ENCODE measurements at regions not wholly inside any gene's neighbourhood (a gene's known extent, or its start where the extent isn't known, plus 50 kb on each side); places are given as distances from the start of the nearest gene placed in this dataset.

DNA sequence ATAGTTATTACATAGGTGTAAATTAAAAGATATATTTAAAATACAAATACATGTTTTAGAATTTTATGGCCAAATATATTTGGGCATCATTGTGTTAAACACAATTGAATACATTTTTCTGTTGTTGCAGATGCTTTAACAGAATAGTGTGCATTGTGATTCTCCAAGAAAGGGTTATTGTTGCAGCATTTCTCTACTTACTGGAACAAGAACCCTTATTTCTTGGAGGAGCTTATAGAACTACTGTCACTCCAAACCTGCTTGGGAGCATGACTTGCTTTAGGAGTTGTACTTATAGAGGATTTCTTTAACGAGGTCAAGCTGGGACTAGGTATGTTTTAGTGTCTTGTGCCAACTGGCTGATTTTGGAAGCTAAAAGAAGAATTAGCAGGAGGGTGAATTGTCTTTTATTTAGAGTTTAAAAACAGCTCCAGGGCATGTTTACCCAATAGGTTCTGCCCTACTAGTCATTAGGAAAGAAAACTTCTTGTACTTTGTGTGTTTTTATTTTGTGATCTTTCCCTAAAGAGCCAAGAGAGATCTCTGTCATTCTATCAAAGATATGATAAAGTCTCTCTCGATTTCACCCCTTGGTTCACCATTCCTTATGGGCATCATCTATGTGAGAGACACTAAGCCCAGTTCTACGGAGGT is 279.8 kb upstream of the SALL1 start:
- no peaks in the 10 kb centered on the region for H3K4me1 Mint-ChIP-seq (ENCODE audit: low read depth)
- no peaks in the 10 kb centered on the region for H3K36me3 Mint-ChIP-seq (ENCODE audit: insufficient read depth)
- DNase-seq (no peak), ATAC-seq (no peak)
- H3K4me3 Mint-ChIP-seq, result no peak overlapping the region
- peaks cover 18% of the 10 kb centered on the region for H3K9me3 Mint-ChIP-seq
- no peaks in the 10 kb centered on the region for H3K27me3 Mint-ChIP-seq (ENCODE audit: low read depth)

DNA sequence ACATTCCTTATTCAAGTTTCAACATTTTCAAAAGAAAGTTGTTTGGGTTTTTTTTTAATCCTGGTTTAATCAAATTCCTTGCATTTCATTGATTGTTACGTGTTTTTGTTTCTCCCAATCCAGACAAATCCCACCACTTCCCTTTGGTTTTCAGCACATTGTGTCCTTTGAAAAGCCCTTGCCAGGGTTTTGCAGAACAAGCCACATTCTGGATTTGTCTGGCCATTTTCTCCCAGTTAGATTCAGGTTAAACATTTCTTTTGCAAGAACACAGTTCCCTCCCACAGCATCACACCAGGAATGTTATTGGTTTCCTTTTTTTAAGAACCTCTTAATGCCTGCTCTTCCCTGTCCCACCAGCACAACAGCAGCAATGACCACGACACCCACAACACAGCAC is 278.0 kb upstream of the SALL1 start:
- DNase-seq, result no peak
- H3K27me3 Mint-ChIP-seq (ENCODE audit: low read depth), result no peaks in the 10 kb centered on the region
- H3K36me3 Mint-ChIP-seq (ENCODE audit: insufficient read depth), result no peaks in the 10 kb centered on the region
- no peak overlapping the region for H3K4me3 Mint-ChIP-seq
- no peak for ATAC-seq
- H3K9me3 Mint-ChIP-seq, result peaks cover 18% of the 10 kb centered on the region
- no peaks in the 10 kb centered on the region for H3K4me1 Mint-ChIP-seq (ENCODE audit: low read depth)

DNA sequence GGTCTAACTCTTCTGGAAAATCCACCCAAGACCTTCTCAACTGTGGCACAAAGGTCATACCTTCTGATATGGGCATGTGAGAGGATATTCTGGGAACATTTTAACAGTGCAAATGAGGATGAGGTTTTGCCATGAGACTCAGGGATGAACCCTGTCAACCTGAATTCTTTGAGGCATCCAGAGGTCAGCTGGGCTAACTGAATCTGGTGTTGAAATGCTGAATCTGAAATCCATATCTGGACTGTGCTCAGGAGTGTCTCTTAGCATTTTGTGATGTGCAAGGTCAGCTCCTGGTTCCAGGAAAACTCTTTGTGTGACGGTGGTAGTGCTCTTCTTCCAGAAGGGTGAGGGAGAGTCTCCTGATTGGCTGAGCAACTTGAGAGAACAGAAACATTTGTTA is 276.0 kb upstream of the SALL1 start:
- ATAC-seq (no peak), DNase-seq (no peak)
- Mint-ChIP-seq H3K27me3 (ENCODE audit: low read depth) (no peaks in the 10 kb centered on the region), H3K4me3 (no peak overlapping the region), H3K9me3 (peaks cover 18% of the 10 kb centered on the region), H3K36me3 (ENCODE audit: insufficient read depth) (no peaks in the 10 kb centered on the region), H3K4me1 (ENCODE audit: low read depth) (no peaks in the 10 kb centered on the region)

DNA sequence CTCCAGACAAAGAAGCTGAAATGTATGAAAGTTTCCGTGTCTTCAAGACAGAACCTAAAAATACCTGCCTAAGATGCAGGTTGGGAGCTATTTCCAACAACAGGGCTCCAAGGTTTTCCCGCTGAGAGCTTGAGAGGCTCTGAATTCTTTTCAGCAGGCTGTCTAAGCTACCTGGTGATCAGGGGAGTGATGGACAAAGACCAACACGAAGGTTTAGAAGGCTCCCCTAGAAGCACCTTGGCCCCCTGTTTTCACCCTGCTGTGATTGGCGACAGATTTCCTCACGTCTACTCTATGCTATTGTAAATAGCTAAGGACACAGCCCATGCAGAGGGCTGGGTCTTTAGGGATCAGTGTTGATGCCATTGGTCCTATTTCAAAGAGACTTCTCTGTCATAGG is 275.2 kb upstream of the SALL1 start:
- DNase-seq (no peak), ATAC-seq (no peak)
- Mint-ChIP-seq H3K36me3 (ENCODE audit: insufficient read depth) (no peaks in the 10 kb centered on the region), H3K27me3 (ENCODE audit: low read depth) (no peaks in the 10 kb centered on the region), H3K9me3 (peaks cover 13% of the 10 kb centered on the region), H3K4me3 (no peak overlapping the region), H3K4me1 (ENCODE audit: low read depth) (no peaks in the 10 kb centered on the region)

DNA sequence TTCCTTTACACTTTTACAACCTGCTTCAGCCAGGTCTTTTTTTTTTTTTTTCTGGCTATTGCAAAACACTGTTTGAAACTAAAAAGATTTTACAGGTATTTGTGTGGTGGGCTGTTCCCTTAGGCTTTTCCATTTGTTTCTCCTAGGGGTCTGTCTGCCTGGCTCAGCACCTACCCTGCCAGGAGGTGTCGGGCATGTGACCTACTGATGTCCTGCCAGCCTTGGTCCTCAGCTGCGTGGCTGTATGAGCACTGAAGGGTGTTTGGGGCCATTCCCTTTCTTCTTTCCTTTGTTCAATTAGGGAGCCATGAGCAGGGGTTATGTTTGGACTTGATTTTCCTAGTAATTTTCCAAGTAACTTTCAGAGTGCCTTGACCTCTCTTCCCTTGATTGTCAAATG is 269.2 kb upstream of the SALL1 start:
- ATAC-seq, result no peak
- no peaks in the 10 kb centered on the region for H3K27me3 Mint-ChIP-seq (ENCODE audit: low read depth)
- no peaks in the 10 kb centered on the region for H3K4me1 Mint-ChIP-seq (ENCODE audit: low read depth)
- no peak for DNase-seq
- no peaks in the 10 kb centered on the region for H3K36me3 Mint-ChIP-seq (ENCODE audit: insufficient read depth)
- peaks cover 3% of the 10 kb centered on the region for H3K9me3 Mint-ChIP-seq
- no peak overlapping the region for H3K4me3 Mint-ChIP-seq

DNA sequence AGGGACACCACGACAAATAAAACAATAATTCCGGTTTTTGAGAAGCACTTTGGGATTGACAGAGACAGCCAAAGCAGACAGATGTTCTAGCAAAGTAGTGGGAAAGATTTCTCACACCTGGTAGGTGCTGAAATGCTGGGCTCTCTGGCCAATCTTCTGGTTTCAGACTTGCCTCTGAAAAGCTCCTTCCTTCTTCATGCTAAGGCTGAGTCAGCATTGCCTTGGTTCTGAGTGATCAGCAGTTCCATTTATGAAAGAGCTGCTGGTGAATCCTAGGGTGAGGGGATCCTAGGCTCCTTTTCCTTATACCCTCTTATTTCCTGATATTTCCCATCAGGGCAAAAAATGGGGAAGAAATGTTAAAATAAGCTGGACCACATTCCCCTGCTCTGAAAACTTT is 268.7 kb upstream of the SALL1 start:
- ATAC-seq (no peak), DNase-seq (no peak)
- Mint-ChIP-seq H3K9me3 (peaks cover 3% of the 10 kb centered on the region), H3K4me3 (no peak overlapping the region), H3K36me3 (ENCODE audit: insufficient read depth) (no peaks in the 10 kb centered on the region), H3K4me1 (ENCODE audit: low read depth) (no peaks in the 10 kb centered on the region), H3K27me3 (ENCODE audit: low read depth) (no peaks in the 10 kb centered on the region)

DNA sequence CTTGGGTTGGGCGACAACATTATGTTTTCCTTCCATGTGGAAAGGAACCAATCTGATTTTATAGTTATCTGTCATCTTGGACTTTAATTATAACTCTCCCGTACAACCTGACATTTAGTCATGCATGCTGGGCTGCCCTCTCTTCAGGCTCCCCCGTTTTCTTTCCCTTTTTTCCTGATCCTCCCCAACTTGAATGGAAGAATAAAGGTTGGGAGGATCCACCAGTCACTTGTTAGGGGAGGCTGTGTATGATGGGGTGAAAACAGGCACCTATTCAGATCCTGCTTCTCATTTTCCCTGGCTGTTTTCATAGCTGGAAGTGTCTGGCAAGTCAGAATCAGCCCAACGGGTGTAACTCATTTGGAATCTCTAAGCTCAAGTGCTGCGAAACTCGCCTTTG is 267.2 kb upstream of the SALL1 start:
- Mint-ChIP-seq H3K36me3 (ENCODE audit: insufficient read depth) (no peaks in the 10 kb centered on the region), H3K4me1 (ENCODE audit: low read depth) (no peaks in the 10 kb centered on the region), H3K27me3 (ENCODE audit: low read depth) (no peaks in the 10 kb centered on the region), H3K4me3 (no peak overlapping the region), H3K9me3 (peaks cover 3% of the 10 kb centered on the region)
- ATAC-seq (no peak), DNase-seq (no peak)

DNA sequence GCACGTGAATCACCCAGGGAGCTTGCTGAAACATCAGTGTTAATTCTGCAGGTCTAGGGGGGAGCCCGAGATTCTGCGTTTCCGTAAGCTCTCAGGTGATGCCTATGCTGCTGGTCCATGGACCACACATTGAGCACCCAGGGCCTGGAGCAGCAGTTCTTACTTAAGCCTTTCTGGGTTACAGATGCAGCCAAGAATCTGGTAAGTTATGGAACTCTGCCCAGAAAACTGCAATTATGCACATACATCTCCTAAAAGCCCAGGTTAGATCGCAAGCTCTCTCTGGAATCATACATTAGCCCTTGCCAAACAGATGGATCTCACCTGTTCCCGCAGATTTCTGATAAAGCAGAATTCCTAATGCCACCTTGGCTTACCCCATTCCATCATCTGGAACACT is 265.9 kb upstream of the SALL1 start:
- no peak for ATAC-seq
- no peak for DNase-seq
- Mint-ChIP-seq H3K9me3 (peaks cover 13% of the 10 kb centered on the region), H3K4me3 (no peak overlapping the region), H3K4me1 (ENCODE audit: low read depth) (no peaks in the 10 kb centered on the region), H3K36me3 (ENCODE audit: insufficient read depth) (no peaks in the 10 kb centered on the region), H3K27me3 (ENCODE audit: low read depth) (no peaks in the 10 kb centered on the region)

DNA sequence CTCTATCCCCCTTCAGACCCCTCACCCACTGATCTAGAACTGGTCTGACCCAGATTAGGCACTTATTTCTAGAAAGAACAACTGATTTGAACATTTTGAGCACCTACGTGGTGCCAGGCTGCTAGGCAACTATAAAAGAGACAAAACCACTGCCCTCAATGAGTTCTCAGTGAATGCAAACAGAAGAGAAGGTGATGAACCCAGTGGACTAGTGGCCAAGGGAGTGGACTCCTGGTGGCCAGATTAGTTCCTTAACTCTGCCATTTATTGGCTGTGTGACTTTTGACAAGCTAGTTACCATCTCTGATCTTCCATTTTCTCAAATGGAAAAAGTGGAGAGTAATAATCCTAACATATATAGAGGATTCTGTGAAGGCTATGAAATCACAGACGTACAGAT is 259.1 kb upstream of the SALL1 start:
- H3K4me1 Mint-ChIP-seq (ENCODE audit: low read depth), result no peaks in the 10 kb centered on the region
- no peak overlapping the region for H3K4me3 Mint-ChIP-seq
- peaks cover 17% of the 10 kb centered on the region for H3K9me3 Mint-ChIP-seq
- H3K36me3 Mint-ChIP-seq (ENCODE audit: insufficient read depth), result no peaks in the 10 kb centered on the region
- H3K27me3 Mint-ChIP-seq (ENCODE audit: low read depth), result no peaks in the 10 kb centered on the region
- ATAC-seq (no peak), DNase-seq (no peak)

DNA sequence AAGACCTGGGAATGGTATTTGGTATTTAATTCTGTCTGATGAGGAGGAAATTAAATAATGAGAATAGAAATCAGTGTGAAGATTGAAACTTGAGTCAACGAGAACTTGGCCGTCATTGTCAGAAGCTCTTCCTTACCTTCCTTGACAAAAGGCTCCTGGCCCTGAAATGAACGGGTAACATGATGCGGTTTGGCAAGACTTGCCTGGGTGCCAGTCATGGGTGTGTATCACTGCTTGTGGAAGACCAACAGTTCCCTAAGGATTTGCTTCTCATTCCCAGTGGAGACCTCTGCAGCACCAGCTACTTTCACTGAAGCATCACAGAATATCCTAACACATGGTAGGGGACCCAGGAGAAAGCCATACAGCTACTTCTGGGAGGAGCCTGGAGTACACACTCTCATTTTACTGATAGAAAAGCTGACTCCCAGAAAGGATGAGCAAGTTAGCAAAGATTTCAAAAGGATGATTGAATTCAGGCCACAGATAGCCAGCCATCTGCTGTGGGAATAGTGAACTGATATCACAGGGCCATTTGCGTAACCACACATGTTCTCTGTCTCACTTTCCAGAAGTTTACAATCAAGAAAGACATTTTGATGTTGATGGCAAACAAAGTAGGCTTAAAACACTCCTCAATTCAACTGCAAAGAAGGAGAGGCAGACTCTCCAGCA is 258.1 kb upstream of the SALL1 start:
- no peaks in the 10 kb centered on the region for H3K27me3 Mint-ChIP-seq (ENCODE audit: low read depth)

DNA sequence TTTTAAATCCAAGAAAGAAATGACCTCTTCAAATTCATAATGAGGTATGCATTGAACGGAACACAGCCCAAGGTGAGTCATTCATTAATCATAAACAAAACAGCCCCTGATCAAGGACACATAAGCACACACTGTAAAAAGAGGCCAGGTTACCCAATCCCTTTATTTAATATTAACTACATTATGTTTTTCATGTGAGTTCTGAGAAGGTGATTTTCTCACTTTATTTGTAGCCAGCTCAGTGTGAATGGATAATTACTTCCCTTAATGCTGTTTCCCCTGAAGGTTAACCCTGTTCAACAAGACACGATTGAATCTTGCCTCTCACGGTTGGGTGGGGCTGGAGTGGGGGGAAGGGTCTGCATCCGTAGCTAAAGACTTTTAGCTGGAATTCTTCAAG is 257.3 kb upstream of the SALL1 start:
- H3K27me3 Mint-ChIP-seq (ENCODE audit: low read depth), result no peaks in the 10 kb centered on the region
- ATAC-seq (no peak), DNase-seq (no peak)
- H3K4me3 Mint-ChIP-seq, result no peak overlapping the region
- H3K36me3 Mint-ChIP-seq (ENCODE audit: insufficient read depth), result no peaks in the 10 kb centered on the region
- no peaks in the 10 kb centered on the region for H3K4me1 Mint-ChIP-seq (ENCODE audit: low read depth)
- peaks cover 22% of the 10 kb centered on the region for H3K9me3 Mint-ChIP-seq

More for the DNA sequence above, 258.1 kb upstream of the SALL1 start:
- H3K9me3 Mint-ChIP-seq, result peaks cover 20% of the 10 kb centered on the region
- H3K4me1 Mint-ChIP-seq (ENCODE audit: low read depth), result no peaks in the 10 kb centered on the region
- H3K36me3 Mint-ChIP-seq (ENCODE audit: insufficient read depth), result no peaks in the 10 kb centered on the region
- DNase-seq, result no peak
- ATAC-seq, result no peak
- H3K4me3 Mint-ChIP-seq, result no peak overlapping the region

DNA sequence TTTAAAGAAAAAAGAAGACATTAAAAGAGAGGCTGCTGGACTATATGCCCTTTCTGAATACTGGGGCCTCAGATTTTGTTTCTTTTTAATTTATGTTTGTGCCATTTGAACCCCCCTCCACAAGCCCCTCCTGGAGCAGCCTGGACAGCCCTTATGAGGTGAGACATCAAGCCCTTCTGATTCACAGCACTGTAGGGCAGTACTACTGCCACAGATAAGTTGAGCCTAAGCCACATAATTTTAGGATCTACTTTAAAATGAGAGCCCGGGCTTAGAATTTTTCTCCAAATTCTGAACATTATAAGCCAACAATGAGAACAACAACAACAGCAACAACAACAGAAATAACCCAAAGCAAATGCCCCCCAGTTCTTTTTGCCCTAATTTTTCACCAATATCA is 256.9 kb upstream of the SALL1 start:
- H3K4me1 Mint-ChIP-seq (ENCODE audit: low read depth), result no peaks in the 10 kb centered on the region
- H3K4me3 Mint-ChIP-seq, result no peak overlapping the region
- peaks cover 21% of the 10 kb centered on the region for H3K9me3 Mint-ChIP-seq
- ATAC-seq (no peak), DNase-seq (no peak)
- H3K27me3 Mint-ChIP-seq (ENCODE audit: low read depth), result no peaks in the 10 kb centered on the region
- no peaks in the 10 kb centered on the region for H3K36me3 Mint-ChIP-seq (ENCODE audit: insufficient read depth)

DNA sequence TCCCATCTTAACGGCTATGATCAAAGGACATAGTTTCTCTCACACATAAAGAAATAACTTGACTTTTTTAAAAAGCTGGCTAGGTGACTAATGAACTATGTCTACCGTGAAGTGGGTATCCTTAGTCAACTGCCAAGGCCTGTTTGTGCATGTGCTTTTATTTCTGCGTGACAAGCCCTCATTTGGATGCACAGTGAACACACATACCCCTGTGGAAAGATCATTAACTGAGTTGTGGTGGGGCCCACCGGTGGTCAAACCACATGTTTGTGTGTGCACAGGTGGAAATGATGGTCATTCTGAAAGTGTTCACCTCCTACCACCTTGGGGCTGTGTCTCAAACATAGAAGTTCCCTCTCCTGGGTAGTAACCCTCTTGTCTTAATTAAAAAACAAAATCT is 256.1 kb upstream of the SALL1 start:
- H3K36me3 Mint-ChIP-seq (ENCODE audit: insufficient read depth), result no peaks in the 10 kb centered on the region
- DNase-seq (no peak), ATAC-seq (no peak)
- H3K27me3 Mint-ChIP-seq (ENCODE audit: low read depth), result no peaks in the 10 kb centered on the region
- no peaks in the 10 kb centered on the region for H3K4me1 Mint-ChIP-seq (ENCODE audit: low read depth)
- no peak overlapping the region for H3K4me3 Mint-ChIP-seq
- H3K9me3 Mint-ChIP-seq, result peaks cover 14% of the 10 kb centered on the region

DNA sequence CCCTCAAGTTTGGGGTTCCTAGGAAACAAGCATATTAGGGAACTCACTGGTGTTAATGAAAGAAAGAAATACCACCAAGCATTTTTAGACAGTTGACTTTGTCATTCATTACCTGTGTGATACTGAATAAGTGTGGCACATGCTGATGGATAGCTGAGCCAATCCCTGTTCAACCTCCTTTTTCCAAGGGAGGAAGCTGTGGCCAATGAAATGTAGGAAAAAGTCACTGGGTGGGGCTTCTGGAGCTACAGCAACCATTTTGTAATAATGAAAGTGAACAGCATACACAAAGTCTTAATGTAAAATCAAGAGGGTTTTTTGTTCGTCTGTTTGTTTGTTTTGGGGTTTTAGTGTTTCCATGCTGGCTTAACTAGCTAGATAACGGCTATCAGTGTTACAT is 254.3 kb upstream of the SALL1 start:
- ATAC-seq (no peak), DNase-seq (no peak)
- Mint-ChIP-seq H3K9me3 (peaks cover 5% of the 10 kb centered on the region), H3K4me3 (no peak overlapping the region), H3K27me3 (ENCODE audit: low read depth) (no peaks in the 10 kb centered on the region), H3K4me1 (ENCODE audit: low read depth) (no peaks in the 10 kb centered on the region), H3K36me3 (ENCODE audit: insufficient read depth) (no peaks in the 10 kb centered on the region)

DNA sequence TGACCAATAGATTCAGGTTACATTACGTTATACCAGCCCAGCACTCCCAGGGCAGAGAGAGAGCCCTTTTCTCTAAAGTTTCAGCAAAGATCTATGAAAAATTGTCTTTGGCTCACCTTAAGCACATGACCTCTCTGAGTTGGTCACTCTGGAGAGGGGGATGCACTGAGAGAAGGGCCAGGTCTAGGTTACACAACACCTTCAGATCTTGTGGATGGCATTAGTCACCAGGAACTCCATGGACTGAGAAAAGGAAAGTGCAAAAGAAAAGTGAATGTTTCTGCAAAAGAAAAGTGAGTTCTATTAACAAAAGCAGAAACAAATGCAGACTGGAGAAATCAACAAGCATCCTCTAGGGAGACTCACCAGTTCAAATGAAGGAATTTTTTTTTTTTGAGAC is 253.3 kb upstream of the SALL1 start:
- no peaks in the 10 kb centered on the region for H3K36me3 Mint-ChIP-seq (ENCODE audit: insufficient read depth)
- H3K9me3 Mint-ChIP-seq, result peaks cover 5% of the 10 kb centered on the region
- H3K4me3 Mint-ChIP-seq, result no peak overlapping the region
- ATAC-seq, result no peak
- no peak for DNase-seq
- no peaks in the 10 kb centered on the region for H3K4me1 Mint-ChIP-seq (ENCODE audit: low read depth)
- H3K27me3 Mint-ChIP-seq (ENCODE audit: low read depth), result no peaks in the 10 kb centered on the region

Measured in activated T-cell treated with anti-CD3 and anti-CD28 coated beads, Interleukin-2, amount 50 U/mL, for 4 hours (primary cell).